Caco-2 (cell line): ENCODE measurements at regions not wholly inside any gene's neighbourhood (a gene's known extent, or its start where the extent isn't known, plus 50 kb on each side); places are given as distances from the start of the nearest gene placed in this dataset.

Source experiments
- BruUV-seq: library from RNA; stranded (reverse); fragments of 400-500 nt; replicated peaks from 2 replicates; lab custom pipeline; 2021; lab: Mats Ljungman, UMichigan
- CTCF ChIA-PET: fragments of 300-600 bp; sonication (Branson Sonifier 250); formaldehyde crosslinking; loops from one replicate; lab custom pipeline; 2022; ENCODE audit warnings: antibody characterized with exemption; lab: Charles Lee
- POLR2A ChIA-PET: fragments of 300-600 bp; sonication (Branson Sonifier 250); formaldehyde crosslinking; loops from one replicate; lab custom pipeline; 2022; ENCODE audit warnings: antibody characterized with exemption; lab: Charles Lee
- DNase-seq, 2 experiments: peaks; one replicate each; pipeline versions ENCODE4 v3.0.0 to v3.0.0-alpha.2; 2020 to 2022
- H3K27me3 ChIP-seq: replicated peaks from 2 replicates; pipeline ENCODE4 v1.6.0; 2011; ENCODE audit warnings: low read length; ENCODE audit not compliant: control insufficient read depth, insufficient read depth
- H3K36me3 ChIP-seq: 2 replicates; pipeline ENCODE4 v1.5.1; 2011; ENCODE audit warnings: low read length; ENCODE audit not compliant: control insufficient read depth, insufficient read depth
- H3K4me1 ChIP-seq: fragments of 250-450 bp; sonication (Bioruptor Pico); 2 replicates; pipeline ENCODE4 v1.5.1; 2020; ENCODE audit warnings: mild to moderate bottlenecking
- H3K4me3 ChIP-seq: 2 replicates; pipeline ENCODE4 v1.5.1; 2011; ENCODE audit warnings: low read depth, mild to moderate bottlenecking, control low read depth, low read length
- H3K9me3 ChIP-seq: fragments of 250-450 bp; sonication (Bioruptor Pico); 2 replicates; pipeline ENCODE4 v1.5.1; 2020; ENCODE audit warnings: mild to moderate bottlenecking, moderate library complexity
- H3K27ac Mint-ChIP-seq: one replicate; pipeline ENCODE4 v1.8.0; 2022; ENCODE audit warnings: mixed read lengths; ENCODE audit not compliant: unreplicated experiment
- H3K27me3 Mint-ChIP-seq: one replicate; pipeline ENCODE4 v1.8.0; 2022; ENCODE audit warnings: mixed read lengths; ENCODE audit not compliant: insufficient read depth, unreplicated experiment
- H3K36me3 Mint-ChIP-seq: one replicate; pipeline ENCODE4 v1.8.0; 2022; ENCODE audit warnings: mild to moderate bottlenecking, mixed read lengths; ENCODE audit not compliant: insufficient read depth, unreplicated experiment
- H3K4me1 Mint-ChIP-seq: one replicate; pipeline ENCODE4 v1.8.0; 2022; ENCODE audit warnings: low read depth, mixed read lengths; ENCODE audit not compliant: unreplicated experiment
- H3K4me3 Mint-ChIP-seq: one replicate; pipeline ENCODE4 v1.8.0; 2022; ENCODE audit warnings: mild to moderate bottlenecking, moderate library complexity, mixed read lengths; ENCODE audit not compliant: unreplicated experiment
- H3K9me3 Mint-ChIP-seq: one replicate; pipeline ENCODE4 v1.8.0; 2022; ENCODE audit warnings: mixed read lengths; ENCODE audit not compliant: unreplicated experiment
- intact Hi-C: fragments of 100-400 bp; cut with micrococcal nuclease; formaldehyde crosslinking; loops from one replicate; pipeline ENCODE4 v1.10.0; 2022; ENCODE audit not compliant: unreplicated experiment
- TF ChIP-seq, protein P1 (sequence below), 2 experiments: fragments of 200-600 bp in 1 of 2; IDR thresholded peaks; 1 replicate in 1 of 2; 2 replicates in 1 of 2; pipeline versions ENCODE4 v1.5.1 to v1.8.0; 2011 to 2022; ENCODE audit warnings: antibody characterized with exemption in 1 of 2, control low read depth in 1 of 2, inconsistent platforms in 1 of 2, low read depth in 1 of 2, low read length in 1 of 2, mild to moderate bottlenecking in 1 of 2, moderate library complexity in 1 of 2; ENCODE audit not compliant: insufficient read depth in 1 of 2, severe bottlenecking in 1 of 2, unreplicated experiment in 1 of 2

GRCh38 chr1:25110485-25110884, 121.8 kb downstream of the SYF2 start:
- no TSS peak for BruUV-seq

DNA sequence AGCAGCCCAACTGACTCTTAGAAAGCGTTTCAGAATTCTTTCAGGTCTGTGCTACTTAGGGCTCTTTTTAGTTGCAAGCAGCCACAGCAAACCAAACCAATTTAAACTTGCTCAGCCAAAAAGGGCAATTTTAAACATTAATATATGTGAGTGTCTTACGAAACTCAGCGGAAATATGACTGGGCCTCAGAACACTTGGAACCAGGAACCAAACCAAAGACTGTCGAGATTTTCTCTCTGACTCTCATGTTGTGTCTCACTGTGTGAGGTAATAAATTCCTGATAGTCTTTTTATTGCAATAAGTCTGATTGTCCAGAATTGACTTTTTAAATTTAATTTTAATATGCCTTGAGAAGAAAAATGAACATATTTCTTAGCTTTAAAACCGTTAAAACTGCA, 122.3 kb downstream of the SYF2 start:
- Mint-ChIP-seq H3K4me3 (no peak overlapping the region), H3K36me3 (no peaks in the 10 kb centered on the region), H3K9me3 (no peaks in the 10 kb centered on the region), H3K27ac (no peak overlapping the region), H3K4me1 (peaks cover 4% of the 10 kb centered on the region), H3K27me3 (no peaks in the 10 kb centered on the region)
- ChIA-PET CTCF (no interaction called here), POLR2A (no interaction called here)
- intact Hi-C loops: no loop called here
- BruUV-seq: no TSS peak
- H3K4me3 ChIP-seq: no peak overlapping the region
- H3K4me1 ChIP-seq: no peaks in the 10 kb centered on the region
- H3K9me3 ChIP-seq: no peaks in the 10 kb centered on the region
- no peak for DNase-seq
- H3K27me3 ChIP-seq: no peaks in the 10 kb centered on the region
- no peaks in the 10 kb centered on the region for H3K36me3 ChIP-seq
- TF ChIP-seq, protein P1, sequence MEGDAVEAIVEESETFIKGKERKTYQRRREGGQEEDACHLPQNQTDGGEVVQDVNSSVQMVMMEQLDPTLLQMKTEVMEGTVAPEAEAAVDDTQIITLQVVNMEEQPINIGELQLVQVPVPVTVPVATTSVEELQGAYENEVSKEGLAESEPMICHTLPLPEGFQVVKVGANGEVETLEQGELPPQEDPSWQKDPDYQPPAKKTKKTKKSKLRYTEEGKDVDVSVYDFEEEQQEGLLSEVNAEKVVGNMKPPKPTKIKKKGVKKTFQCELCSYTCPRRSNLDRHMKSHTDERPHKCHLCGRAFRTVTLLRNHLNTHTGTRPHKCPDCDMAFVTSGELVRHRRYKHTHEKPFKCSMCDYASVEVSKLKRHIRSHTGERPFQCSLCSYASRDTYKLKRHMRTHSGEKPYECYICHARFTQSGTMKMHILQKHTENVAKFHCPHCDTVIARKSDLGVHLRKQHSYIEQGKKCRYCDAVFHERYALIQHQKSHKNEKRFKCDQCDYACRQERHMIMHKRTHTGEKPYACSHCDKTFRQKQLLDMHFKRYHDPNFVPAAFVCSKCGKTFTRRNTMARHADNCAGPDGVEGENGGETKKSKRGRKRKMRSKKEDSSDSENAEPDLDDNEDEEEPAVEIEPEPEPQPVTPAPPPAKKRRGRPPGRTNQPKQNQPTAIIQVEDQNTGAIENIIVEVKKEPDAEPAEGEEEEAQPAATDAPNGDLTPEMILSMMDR (IDR thresholded peaks at IDR 0.05; ENCODE audit: insufficient read depth in 1 of 2, low read depth in 1 of 2, low read length in 1 of 2, severe bottlenecking in 1 of 2, unreplicated experiment in 1 of 2): no peak

More at GRCh38 chr1:25110485-25110884, 121.8 kb downstream of the SYF2 start:
- Mint-ChIP-seq H3K9me3 (no peaks in the 10 kb centered on the region), H3K36me3 (no peaks in the 10 kb centered on the region), H3K27me3 (no peaks in the 10 kb centered on the region), H3K4me1 (peaks cover 4% of the 10 kb centered on the region), H3K4me3 (no peak overlapping the region), H3K27ac (no peak overlapping the region)
- ChIA-PET CTCF (no interaction called here), POLR2A (no interaction called here)
- DNase-seq: no peak
- intact Hi-C loops: no loop called here
- H3K4me1 ChIP-seq: no peaks in the 10 kb centered on the region
- H3K4me3 ChIP-seq: no peak overlapping the region
- H3K9me3 ChIP-seq: no peaks in the 10 kb centered on the region
- TF ChIP-seq, protein P1 (IDR thresholded peaks at IDR 0.05; ENCODE audit: insufficient read depth in 1 of 2, low read depth in 1 of 2, low read length in 1 of 2, severe bottlenecking in 1 of 2, unreplicated experiment in 1 of 2): no peak
- no peaks in the 10 kb centered on the region for H3K27me3 ChIP-seq
- H3K36me3 ChIP-seq: no peaks in the 10 kb centered on the region

DNA sequence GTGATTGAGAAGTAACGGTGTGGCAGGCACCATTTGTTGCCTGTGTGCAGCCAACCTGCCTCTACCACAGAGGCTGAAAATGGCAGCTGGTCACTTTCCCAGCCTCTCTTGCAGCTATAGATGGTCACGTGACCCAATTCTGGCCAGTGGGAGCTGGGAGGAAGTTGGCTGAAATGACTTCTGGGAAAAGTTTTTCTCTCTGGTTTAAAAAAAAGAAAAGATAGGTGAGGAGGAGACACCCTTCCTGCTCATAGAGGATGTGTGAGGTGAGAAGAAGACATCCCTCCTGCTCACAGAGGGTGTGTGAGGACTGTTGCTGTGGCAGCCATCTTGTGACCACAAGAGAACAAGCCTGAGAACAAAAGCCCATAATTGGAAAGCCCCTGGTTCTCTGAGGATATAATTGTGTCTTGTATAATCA, 122.8 kb downstream of the SYF2 start:
- H3K4me3 Mint-ChIP-seq: no peak overlapping the region
- BruUV-seq: no TSS peak

More for the DNA sequence above, 122.8 kb downstream of the SYF2 start:
- POLR2A ChIA-PET: no interaction called here
- Histone ChIP-seq H3K4me3 (no peak overlapping the region), H3K4me1 (no peaks in the 10 kb centered on the region), H3K9me3 (no peaks in the 10 kb centered on the region), H3K27me3 (no peaks in the 10 kb centered on the region), H3K36me3 (no peaks in the 10 kb centered on the region)
- H3K9me3 Mint-ChIP-seq: no peaks in the 10 kb centered on the region
- H3K36me3 Mint-ChIP-seq: no peaks in the 10 kb centered on the region
- intact Hi-C loops: no loop called here
- no peak overlapping the region for H3K27ac Mint-ChIP-seq
- peaks cover 4% of the 10 kb centered on the region for H3K4me1 Mint-ChIP-seq
- TF ChIP-seq, protein P1 (IDR thresholded peaks at IDR 0.05; ENCODE audit: insufficient read depth in 1 of 2, low read depth in 1 of 2, low read length in 1 of 2, severe bottlenecking in 1 of 2, unreplicated experiment in 1 of 2): no peak
- CTCF ChIA-PET: no interaction called here
- no peaks in the 10 kb centered on the region for H3K27me3 Mint-ChIP-seq
- DNase-seq: no peak
